Muscle layer of duodenum (tissue), 2 donors: ENCODE measurements at regions not wholly inside any gene's neighbourhood (a gene's known extent, or its start where the extent isn't known, plus 50 kb on each side); places are given as distances from the start of the nearest gene placed in this dataset.

Experiments
- H3K27ac ChIP-seq: one replicate; pipeline ENCODE4 v1.7.0; 2013; ENCODE audit warnings: mild to moderate bottlenecking, low read length
- H3K27me3 ChIP-seq: one replicate; pipeline ENCODE4 v1.7.0; 2013; ENCODE audit warnings: low read depth, mild to moderate bottlenecking, control low read depth, low read length
- H3K36me3 ChIP-seq, 2 donors: one replicate each; pipeline ENCODE4 v1.7.0; 2013; ENCODE audit warnings: low read length in 2 of 2, control low read depth in 1 of 2, mild to moderate bottlenecking in 1 of 2; ENCODE audit not compliant: insufficient read depth in 2 of 2, control insufficient read depth in 1 of 2
- H3K4me1 ChIP-seq, 2 donors: one replicate each; pipeline ENCODE4 v1.7.0; 2013; ENCODE audit warnings: low read length in 2 of 2, mild to moderate bottlenecking in 2 of 2, control low read depth in 1 of 2, moderate library complexity in 1 of 2; ENCODE audit not compliant: insufficient read depth in 2 of 2, control insufficient read depth in 1 of 2
- H3K4me3 ChIP-seq, 2 donors: one replicate each; pipeline ENCODE4 v1.7.0; 2013; ENCODE audit warnings: low read length in 2 of 2, low read depth in 1 of 2, mild to moderate bottlenecking in 1 of 2
- H3K9me3 ChIP-seq, 2 donors: one replicate each; pipeline ENCODE4 v1.7.0; 2013; ENCODE audit warnings: low read length in 2 of 2, control low read depth in 1 of 2, mild to moderate bottlenecking in 1 of 2; ENCODE audit not compliant: control insufficient read depth in 1 of 2
- donor health status: healthy.

- H3K27ac ChIP-seq, result no peak overlapping the region
- H3K9me3 ChIP-seq, result no peaks in the 10 kb centered on the region
- no peaks in the 10 kb centered on the region for H3K27me3 ChIP-seq
- H3K36me3 ChIP-seq, result no peaks in the 10 kb centered on the region
- no peaks in the 10 kb centered on the region for H3K4me1 ChIP-seq
- no peak overlapping the region for H3K4me3 ChIP-seq
These were observed 326.2 kb upstream of the PLXNA2 start for GRCh38 chr1:208570362-208570761.

GRCh38 chr1:208576425-208576824 is 332.2 kb upstream of the PLXNA2 start:
- Histone ChIP-seq H3K9me3 (no peaks in the 10 kb centered on the region), H3K4me3 (no peak overlapping the region), H3K4me1 (no peaks in the 10 kb centered on the region)

GRCh38 chr1:208577381-208577905 is 333.3 kb upstream of the PLXNA2 start:
- H3K4me3 ChIP-seq, result no peak overlapping the region
- no peak overlapping the region for H3K27ac ChIP-seq
- H3K4me1 ChIP-seq, result no peaks in the 10 kb centered on the region

More at GRCh38 chr1:208576425-208576824, 332.2 kb upstream of the PLXNA2 start:
- Histone ChIP-seq H3K27me3 (no peaks in the 10 kb centered on the region), H3K27ac (no peak overlapping the region), H3K36me3 (no peaks in the 10 kb centered on the region)

GRCh38 chr1:208581209-208581608 is 337.0 kb upstream of the PLXNA2 start:
- H3K36me3 ChIP-seq, result no peaks in the 10 kb centered on the region

More at GRCh38 chr1:208577381-208577905, 333.3 kb upstream of the PLXNA2 start:
- Histone ChIP-seq H3K36me3 (no peaks in the 10 kb centered on the region), H3K27me3 (no peaks in the 10 kb centered on the region), H3K9me3 (no peaks in the 10 kb centered on the region)

GRCh38 chr1:208581667-208582066 is 337.5 kb upstream of the PLXNA2 start:
- H3K27ac ChIP-seq, result no peak overlapping the region
- H3K4me1 ChIP-seq, result no peaks in the 10 kb centered on the region
- H3K27me3 ChIP-seq, result no peaks in the 10 kb centered on the region
- H3K36me3 ChIP-seq, result no peaks in the 10 kb centered on the region
- no peak overlapping the region for H3K4me3 ChIP-seq
- no peaks in the 10 kb centered on the region for H3K9me3 ChIP-seq

More at GRCh38 chr1:208581209-208581608, 337.0 kb upstream of the PLXNA2 start:
- Histone ChIP-seq H3K9me3 (no peaks in the 10 kb centered on the region), H3K27ac (no peak overlapping the region), H3K27me3 (no peaks in the 10 kb centered on the region), H3K4me3 (no peak overlapping the region), H3K4me1 (no peaks in the 10 kb centered on the region)

- Histone ChIP-seq H3K4me3 (no peak overlapping the region), H3K27me3 (no peaks in the 10 kb centered on the region), H3K9me3 (no peaks in the 10 kb centered on the region), H3K36me3 (no peaks in the 10 kb centered on the region), H3K27ac (no peak overlapping the region), H3K4me1 (no peaks in the 10 kb centered on the region)
These were observed 340.1 kb upstream of the PLXNA2 start for GRCh38 chr1:208584167-208584755.

- no peak overlapping the region for H3K27ac ChIP-seq
- H3K9me3 ChIP-seq, result no peaks in the 10 kb centered on the region
- H3K4me1 ChIP-seq, result no peaks in the 10 kb centered on the region
- H3K27me3 ChIP-seq, result no peaks in the 10 kb centered on the region
- no peaks in the 10 kb centered on the region for H3K36me3 ChIP-seq
- no peak overlapping the region for H3K4me3 ChIP-seq
These were observed 342.9 kb upstream of the PLXNA2 start for GRCh38 chr1:208587110-208587509.

GRCh38 chr1:208593306-208594006 is 349.3 kb upstream of the PLXNA2 start:
- H3K27me3 ChIP-seq, result no peaks in the 10 kb centered on the region
- H3K9me3 ChIP-seq, result no peaks in the 10 kb centered on the region
- no peak overlapping the region for H3K27ac ChIP-seq
- no peaks in the 10 kb centered on the region for H3K4me1 ChIP-seq
- no peaks in the 10 kb centered on the region for H3K36me3 ChIP-seq
- no peak overlapping the region for H3K4me3 ChIP-seq

GRCh38 chr1:208595236-208595635 is 351.1 kb upstream of the PLXNA2 start:
- H3K36me3 ChIP-seq, result no peaks in the 10 kb centered on the region
- H3K27me3 ChIP-seq, result no peaks in the 10 kb centered on the region
- no peaks in the 10 kb centered on the region for H3K9me3 ChIP-seq
- H3K4me1 ChIP-seq, result no peaks in the 10 kb centered on the region
- no peak overlapping the region for H3K4me3 ChIP-seq
- H3K27ac ChIP-seq, result no peak overlapping the region

- no peak overlapping the region for H3K27ac ChIP-seq
- no peaks in the 10 kb centered on the region for H3K27me3 ChIP-seq
- H3K4me1 ChIP-seq, result no peaks in the 10 kb centered on the region
- H3K36me3 ChIP-seq, result no peaks in the 10 kb centered on the region
- H3K4me3 ChIP-seq, result no peak overlapping the region
- H3K9me3 ChIP-seq, result no peaks in the 10 kb centered on the region
These were observed 351.6 kb upstream of the PLXNA2 start for GRCh38 chr1:208595745-208596144.

- Histone ChIP-seq H3K27ac (no peak overlapping the region), H3K27me3 (no peaks in the 10 kb centered on the region), H3K36me3 (no peaks in the 10 kb centered on the region), H3K4me3 (no peak overlapping the region), H3K9me3 (no peaks in the 10 kb centered on the region), H3K4me1 (peaks cover 0 to 10% of the 10 kb centered on the region in 2 donors)
These were observed 353.4 kb upstream of the PLXNA2 start for GRCh38 chr1:208597571-208597970.
